NCI-H1092 (cell line): ENCODE measurements at regions not wholly inside any gene's neighbourhood (a gene's known extent, or its start where the extent isn't known, plus 50 kb on each side); places are given as distances from the start of the nearest gene placed in this dataset.

ENCODE experiments used
- DNase-seq: peaks from one replicate; lab custom pipeline; 2025; lab: John Stamatoyannopoulos, UW

DNA sequence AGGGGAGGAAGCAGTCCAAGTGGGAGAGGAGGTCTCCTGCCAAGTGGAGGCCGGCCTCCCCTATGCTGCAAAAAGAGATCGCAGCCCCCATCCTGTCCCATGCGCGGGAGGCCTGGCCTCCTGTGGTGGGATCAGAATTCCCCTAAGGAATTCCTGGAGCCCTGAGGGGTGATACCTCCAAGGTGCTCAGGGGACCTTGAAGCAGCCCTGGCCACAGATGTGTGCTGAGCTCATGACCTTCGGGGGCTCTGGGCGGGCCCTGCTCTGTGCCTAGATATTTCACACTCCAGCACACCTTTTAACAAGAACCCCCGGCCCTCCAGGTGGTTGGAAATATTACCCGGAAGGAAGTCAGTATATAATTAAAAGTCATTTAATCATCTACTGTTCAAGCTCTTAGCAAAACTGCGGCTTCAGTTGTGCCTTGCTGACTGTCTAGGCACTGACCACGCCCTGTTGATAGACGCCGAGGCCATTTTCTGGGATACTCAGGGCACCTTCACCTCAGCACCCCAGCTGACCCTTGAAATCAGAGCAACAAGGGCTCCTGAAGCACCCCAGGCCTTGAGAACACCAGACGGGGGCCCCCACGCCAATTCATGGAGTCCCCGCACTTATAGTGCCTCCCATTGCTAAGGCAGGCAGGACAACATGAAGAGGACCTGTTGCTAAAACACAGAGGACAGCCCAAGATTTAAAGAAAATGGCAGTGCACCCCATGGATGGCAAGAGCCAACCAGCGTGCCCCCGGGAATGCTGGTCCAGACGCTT lies 119.1 kb downstream of the NDUFA10 start:
- DNase-seq = no peak

DNA sequence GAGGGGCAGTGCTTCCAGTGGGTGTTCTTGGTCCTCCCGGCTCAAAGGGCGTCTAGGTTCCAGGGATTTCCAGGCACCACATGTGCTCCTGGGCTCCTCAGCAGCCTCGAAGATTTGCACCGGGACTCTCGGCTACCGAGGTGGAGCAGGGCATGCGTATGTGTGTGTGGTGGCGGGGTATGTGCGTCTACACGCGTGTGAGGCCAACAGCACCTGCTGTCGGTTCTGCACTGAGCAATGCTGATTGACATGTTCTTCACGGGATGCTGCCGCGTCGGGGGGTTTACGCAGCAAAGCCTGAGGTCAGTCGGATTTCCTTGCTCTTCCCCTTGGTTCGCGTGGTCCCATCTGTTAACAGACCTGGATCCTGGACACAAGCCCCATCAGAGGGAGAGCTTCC lies 119.8 kb downstream of the NDUFA10 start:
- no peak for DNase-seq

DNA sequence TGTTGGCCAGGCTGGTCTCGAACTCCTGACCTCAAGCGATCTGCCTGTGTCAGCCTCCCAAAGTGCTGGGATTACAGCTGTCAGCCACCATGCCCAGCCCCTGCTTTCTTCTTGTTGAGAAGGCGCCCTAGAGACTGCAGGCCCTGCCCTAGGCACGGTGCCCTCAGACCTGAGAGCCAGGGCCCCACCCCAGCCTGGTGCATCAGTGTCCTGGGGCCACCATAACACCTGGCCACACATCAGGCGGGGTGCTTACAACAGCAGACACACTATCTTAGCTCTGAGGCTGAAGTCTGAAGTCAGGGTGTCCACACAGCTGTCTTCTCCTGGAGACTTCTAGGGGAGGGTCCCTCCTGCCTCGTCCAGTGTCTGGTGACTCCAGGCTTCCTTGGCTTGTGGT lies 120.6 kb downstream of the NDUFA10 start:
- DNase-seq = no peak

DNA sequence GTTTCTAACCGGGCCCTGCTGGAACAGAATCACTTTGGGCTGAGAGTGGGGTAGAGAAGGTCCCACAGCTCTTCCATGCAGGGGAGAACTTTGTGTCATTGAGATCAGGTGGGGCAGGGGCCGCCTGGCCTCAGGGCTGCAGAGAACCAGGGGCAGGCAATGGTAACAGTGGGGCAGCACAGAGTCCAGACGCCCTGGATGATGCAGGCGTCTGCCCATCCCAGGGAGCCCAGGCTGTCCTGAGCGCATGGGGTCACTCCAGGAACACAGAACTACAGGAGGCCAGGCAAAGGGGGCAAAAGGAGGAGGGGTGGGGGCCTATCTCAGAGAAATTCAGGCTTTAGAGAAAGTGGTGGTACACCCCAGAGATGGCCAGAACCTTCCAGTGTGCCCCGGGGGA lies 121.3 kb downstream of the NDUFA10 start:
- DNase-seq = no peak

DNA sequence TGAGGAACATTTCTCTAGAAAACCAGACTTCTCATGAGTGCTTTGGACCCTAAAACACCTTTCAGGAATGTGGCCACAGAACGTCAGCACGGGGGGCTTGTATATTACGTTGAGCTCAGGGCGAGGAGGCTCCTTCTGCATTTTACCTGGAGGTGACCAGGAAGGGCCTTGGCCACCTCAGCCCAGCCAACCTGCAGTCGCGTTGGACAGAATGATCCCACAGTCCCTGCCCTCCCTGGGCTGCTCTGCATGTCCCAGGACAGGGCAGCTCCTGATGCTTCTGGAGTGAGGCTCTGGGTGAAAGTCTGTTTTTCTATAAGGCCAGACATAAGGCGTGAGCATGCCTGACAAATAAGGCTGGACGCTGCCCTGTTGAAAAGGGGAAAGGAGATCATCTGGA lies 121.9 kb downstream of the NDUFA10 start:
- no peak for DNase-seq

DNA sequence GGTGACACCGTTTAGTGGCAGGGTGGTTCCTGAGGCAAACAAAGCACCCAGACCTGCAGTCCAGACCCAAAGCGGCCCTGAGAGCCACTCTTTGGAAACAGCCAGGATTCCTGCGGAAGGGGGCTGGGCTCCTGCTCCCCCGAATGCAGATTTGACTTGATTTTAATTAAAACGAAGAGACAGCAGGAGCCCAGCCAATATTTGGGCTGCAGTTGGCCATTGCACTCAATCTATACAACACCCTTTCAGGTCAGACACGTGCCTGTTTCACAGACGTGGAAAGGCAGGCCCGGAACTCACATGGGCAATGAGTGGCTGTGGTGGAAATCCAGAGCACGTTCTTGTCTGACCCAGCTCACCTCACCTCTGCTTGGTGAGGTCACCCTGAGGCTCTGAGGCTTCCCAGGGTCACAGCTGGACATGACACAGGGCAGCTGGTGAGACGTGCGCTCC lies 122.4 kb downstream of the NDUFA10 start:
- no peak for DNase-seq

DNA sequence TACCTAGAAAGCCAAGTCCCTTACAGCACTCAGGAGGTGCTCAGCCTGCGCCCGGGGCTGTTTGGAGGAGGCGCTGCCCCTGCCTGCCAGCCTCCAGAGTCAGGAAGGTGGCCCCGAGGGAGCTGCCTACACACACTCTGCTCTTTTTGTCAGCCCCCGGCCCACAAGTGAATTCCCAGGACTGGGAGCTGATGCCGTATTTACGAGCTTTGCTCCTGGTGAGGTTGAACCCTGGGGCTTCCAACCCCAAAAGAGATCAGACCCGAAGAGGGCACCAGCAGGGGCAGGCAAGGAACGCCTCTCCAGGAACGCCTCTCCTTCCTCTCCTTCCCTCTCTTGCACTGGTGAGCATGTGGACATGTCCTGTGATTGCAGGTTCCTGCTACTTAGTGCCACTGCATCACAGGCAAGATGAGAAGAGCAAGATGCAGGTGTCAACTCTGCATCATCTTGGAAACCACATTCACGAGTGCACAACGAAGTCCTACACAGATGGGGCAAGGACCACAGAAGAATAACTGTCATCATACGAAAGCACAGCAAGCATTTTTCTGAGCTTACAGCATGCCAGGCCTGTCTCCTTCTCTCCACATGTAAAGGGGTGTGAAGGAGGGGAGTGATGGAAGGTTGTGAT lies 126.7 kb downstream of the NDUFA10 start:
- DNase-seq = no peak

DNA sequence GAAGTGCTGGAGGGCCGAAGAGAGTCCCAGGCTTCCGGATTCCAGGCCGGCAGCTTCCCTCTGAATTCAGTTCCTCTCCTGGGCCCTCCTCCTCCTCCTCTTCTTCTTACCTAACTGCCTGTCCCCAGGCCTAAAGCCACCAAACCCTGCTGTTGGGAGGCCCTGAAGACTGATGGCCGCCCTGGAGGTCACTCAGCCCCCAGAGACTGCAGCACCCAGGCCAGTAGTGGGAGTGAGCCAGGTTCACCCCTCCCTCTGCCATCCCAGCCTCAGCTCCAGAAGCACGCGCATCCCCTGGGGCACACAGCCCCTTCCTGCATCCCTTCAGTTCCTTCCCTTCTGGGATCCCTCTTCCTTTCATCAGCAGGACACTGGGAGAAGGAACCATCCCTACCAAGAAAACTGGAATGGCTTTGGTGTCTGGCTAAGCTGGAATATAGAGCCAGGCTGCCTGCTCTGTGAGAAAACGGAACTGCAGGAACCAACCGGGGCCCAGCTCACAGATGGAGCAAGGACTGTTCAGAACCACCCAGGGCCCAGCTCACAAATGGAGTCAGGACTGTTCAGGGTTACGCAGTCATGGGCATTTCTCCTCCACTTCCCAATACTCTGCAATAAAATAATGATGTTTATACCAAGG lies 127.4 kb downstream of the NDUFA10 start:
- no peak for DNase-seq

DNA sequence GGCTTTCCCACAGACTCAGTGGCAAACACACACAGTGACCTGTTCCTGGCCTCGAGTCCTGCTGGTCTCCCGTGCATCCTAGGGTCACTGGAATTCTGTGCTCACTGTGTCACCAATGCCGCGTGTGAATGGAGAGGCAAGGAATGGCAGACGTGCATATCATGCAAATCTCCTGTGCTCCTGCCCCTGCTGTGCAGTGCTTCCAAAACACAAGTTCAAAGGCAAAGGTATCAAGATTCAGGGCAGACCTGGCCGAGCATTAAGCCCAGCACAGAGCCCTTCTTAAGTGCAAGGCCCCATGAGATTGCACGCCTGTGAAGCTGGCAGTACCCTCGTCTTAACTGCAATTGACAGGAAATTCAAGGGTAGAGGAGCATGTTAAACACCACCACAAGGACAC lies 129.1 kb downstream of the NDUFA10 start:
- no peak for DNase-seq

DNA sequence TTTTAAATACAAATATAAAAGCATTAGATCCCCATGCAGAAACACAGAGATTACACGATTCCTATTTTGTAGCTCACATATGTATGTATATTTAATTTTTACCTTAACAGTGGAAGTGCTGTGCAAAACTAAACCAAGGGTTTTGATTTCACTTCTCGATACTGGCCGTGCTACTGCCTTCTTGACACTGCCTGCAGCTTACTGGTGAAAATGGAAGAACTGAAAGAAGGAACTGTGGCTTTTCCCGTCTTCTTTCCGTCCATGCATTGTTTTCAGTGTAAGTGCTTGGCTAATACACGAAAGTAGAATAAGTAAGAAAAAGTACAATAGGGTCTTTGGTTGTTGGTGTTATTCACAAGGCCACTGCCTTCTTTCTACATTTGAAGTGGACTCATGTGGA lies 129.5 kb downstream of the NDUFA10 start:
- no peak for DNase-seq

DNA sequence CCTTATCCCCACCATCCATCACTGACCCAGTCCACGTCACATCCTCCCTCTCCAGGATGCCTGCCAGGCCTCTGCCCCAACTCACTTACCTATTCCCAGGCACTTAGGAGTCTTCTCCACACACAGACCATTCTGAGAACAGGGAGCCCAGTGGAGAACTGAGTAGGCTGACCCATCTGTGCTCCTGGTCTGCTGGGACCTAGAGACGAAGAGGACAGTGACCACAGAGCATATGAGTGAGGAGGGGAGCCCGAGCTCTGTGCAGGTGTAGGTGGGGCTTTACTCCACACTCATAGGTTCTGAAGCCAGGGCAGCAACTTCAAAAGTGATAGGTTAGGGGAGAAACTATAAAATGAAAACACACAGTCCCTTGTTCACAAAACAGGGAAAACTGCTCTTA lies 130.0 kb downstream of the NDUFA10 start:
- DNase-seq = no peak

DNA sequence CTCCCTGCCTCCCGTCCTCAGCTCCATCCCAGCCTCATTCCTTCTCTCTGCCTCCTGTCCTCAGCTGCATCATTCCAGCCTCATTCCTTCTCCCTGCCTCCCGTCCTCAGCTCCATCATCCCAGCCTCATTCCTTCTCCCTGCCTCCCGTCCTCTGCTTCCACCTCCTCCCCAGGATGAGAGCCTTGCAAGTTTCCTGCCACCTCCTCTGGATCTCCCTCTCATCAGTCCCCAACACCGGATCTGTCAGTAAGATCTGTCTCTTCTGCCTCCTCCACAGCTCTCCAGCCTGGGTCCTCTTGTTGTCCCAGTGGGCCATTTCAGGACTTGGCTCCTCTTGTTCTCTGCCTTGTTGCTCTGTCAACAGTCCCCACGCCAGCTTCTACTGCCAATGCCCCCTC lies 130.9 kb downstream of the NDUFA10 start:
- DNase-seq = no peak

DNA sequence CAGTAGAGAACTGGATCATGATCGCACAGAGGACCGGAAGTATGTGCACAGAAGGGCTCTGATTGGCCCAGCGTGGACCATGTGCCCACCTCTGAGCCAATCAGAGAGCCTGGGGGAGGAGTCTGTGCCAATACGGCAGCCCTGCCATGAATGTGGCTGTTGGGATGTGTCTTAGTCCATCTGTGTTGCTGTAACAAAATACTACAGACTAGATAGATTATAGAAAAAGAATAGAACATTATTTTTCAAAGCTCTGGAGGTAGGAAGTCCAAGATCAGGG lies 132.0 kb downstream of the NDUFA10 start:
- DNase-seq = no peak

DNA sequence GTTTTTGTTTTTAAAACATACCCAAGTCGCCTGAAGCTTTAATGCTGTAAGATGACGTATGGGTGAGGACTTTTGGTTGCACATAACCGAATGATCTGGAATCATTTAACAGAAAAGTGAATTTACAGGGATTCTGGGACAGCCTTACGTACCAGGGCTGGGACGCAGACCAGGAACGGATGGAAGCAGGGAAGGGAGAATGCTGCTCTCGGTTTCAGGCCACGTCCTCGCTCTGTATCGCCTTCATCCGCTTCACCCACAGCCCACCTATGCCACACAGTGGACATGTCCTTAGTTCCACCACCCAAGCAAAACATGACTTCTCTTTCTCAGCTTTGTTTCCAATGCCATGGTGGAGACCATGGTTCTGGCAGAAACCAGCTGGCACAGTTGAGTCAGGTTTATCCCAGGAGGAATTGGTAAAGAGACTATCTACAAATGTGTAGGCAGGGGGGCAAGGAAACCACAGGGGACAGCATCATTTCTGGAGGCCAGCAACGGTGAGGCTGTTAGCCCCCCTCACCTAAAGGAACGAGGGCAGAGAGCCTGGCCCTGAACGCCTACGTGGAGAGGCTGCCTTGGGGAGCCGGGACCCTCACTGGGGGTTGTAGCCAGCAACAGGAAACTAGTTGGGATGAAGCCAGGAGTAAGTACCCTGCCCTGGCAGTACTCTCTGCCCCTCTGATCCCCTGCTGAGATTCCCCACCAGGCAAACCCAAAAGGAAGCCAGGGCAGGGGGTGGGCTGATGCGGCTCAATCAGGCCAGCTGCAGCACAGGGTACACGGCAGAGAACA lies 132.5 kb downstream of the NDUFA10 start:
- no peak for DNase-seq

DNA sequence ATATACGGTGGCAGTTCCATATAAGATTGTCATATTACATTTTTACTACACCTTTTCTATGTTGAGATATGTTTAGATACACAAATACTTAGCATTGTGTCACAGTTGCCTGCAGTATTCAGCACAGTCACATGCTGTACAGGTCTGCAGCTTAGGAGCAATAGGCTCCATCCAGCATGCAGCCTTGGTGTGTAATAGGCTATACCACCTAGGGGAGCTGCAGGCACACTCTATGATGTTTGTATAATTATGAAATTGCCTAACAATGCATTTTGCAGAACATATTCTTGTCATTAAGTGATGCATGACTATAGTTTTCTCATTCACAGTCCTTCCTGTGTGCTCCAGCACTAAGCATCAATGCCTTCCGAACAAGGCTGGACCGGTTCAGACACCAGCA lies 133.4 kb downstream of the NDUFA10 start:
- no peak for DNase-seq

DNA sequence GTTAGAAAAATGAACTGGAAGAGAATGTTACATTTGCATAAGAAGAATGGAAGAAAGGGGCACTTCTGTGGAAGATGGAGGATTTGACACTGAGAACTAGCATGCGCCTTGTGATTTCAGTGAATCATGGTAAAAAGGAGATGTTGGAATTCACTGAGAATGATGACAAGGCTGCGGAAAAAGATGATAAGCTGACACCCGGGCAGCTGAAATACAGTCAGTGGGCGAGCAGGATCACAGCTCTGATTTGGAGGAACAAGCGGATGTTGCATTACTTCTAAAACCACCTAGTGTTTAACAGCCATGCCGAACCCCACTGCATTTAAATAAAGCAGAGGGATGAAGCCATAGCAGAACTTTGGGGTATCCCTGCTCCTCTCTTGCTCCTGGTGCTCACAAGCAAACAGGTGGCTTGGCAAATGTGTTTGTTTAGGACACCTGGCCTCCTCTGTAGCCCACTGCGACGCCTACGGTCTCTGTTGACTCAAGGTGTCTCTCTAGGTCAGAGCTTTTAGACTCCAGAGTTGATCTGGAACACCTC lies 134.9 kb downstream of the NDUFA10 start:
- no peak for DNase-seq

DNA sequence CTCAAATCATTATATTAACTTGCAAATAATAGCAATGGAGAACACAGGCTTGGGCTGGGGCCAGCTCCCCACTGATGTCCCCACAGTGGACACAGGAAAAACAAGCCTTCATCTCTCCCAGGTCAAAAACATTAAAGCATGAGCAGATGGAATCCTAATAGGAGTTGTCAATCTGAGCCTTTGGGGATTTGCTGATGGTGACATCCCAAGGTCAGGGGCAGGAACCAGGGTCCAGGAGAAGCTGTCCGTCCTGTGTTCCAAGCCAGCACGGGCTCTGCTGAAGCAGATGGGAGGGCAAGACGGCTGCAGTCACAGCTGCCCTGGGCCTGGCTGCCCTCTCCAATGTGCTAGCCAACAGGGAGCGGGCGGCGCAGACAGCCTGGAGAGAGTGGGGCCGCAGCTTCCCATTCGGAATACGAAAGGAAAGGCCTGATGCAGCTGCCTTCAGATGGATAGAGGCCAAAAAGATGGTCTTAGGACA lies 135.5 kb downstream of the NDUFA10 start:
- no peak for DNase-seq

DNA sequence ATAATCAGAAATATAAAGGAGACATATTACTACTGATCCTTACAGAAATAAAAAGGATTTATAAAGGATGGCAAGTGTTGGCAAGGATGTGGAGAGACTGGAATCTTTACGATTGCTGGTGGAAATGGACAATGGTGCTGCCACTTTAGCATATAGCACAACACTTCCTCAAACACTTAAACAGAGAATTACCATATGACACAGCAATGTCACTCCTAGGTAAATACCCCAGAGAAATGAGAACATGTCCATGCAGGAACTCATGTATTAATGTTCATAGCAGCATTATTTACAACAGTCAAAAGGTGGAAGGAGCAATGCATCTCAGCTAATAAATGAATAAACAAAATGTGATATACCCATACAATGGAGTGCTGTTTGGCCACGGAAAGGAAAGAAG lies 137.5 kb downstream of the NDUFA10 start:
- no peak for DNase-seq

DNA sequence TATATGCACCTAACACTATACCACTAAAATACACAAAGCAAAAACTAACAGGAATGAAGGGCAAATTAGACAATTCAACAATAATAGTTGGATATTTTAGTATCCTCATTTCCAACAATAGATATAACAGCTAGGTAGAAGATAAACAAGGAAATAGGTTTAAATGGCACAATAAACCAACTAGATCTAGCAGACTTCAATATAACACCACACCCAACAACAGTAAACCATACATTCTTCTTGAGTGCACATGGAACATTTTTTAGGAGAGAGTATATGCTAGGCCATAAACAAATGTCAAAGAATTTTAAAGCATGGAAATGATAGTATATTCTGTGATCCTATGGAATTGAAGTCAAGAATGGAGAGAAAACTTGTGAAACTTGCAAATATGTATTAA lies 138.4 kb downstream of the NDUFA10 start:
- no peak for DNase-seq

DNA sequence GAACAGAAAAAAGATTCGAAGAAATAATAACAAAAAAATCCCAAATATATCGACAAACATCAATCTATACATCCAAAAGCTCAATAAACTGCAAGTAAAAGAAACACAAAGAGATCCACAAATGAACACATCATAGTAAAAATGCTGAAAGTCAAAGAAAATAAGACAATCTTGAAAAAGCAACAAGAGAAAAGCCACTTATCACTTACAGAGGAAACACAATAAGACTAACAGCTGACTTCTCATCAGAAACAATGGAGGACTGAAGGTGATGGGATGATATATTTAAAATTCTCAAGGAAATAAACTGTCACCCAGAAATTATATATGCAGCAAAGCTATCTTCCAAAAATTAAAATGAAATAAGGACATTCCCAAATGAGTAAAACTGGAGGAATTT lies 140.3 kb downstream of the NDUFA10 start:
- no peak for DNase-seq

DNA sequence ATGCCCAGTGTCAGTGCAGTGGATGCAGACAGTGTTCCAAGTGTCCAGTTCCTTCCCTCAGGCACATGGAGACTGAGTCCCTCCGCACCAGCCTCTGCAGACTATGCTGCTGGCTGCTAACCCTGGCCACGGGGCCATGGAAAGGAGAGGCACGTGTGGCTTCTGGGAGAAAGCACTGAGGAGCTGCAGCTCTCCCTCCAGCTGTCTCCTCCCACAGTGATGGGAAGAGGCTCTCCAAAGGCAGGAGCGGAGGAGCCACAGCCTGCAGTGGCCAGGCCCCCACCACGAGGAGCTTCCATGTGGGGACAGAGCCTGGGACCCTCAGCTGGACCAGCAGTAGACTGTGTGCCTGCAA lies 141.1 kb downstream of the NDUFA10 start:
- no peak for DNase-seq

DNA sequence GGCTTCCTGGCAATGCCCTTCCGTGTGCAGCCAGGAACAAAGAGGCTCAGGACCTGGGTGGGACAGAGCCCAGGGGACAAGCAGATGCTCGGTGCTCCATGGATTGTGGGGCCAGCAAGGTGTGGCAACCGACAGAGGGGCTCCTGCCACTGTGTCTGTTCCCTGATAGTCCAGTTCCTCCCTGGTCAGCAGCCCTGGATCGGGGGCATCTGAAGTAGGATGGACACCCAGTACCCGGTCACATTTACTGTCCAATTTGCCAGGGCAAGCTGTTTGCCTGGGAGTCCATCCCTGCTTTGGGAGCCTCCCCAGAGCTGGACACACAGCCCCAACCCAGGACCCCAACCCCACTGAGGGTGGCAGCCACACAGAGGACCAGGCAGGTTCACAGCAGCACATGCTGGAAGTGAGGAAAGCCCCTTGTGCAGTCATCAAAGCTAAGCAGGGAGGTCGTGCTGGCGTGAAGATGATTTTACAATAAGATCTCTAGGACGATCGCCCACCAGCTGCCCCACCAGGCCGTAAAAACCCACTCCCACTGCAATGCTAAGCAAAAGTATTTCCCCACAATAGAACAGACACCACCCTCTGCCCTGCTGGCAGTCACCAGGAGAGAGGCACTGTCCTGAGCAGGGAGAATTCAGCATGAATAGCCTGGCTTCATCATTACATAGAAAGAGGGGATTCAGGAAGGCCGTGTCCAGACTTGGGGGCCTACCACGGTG lies 141.7 kb downstream of the NDUFA10 start:
- DNase-seq = no peak
